ENCODE measurements at regions not wholly inside any gene's neighbourhood (a gene's known extent, or its start where the extent isn't known, plus 50 kb on each side); places are given as distances from the start of the nearest gene placed in this dataset.

DNA sequence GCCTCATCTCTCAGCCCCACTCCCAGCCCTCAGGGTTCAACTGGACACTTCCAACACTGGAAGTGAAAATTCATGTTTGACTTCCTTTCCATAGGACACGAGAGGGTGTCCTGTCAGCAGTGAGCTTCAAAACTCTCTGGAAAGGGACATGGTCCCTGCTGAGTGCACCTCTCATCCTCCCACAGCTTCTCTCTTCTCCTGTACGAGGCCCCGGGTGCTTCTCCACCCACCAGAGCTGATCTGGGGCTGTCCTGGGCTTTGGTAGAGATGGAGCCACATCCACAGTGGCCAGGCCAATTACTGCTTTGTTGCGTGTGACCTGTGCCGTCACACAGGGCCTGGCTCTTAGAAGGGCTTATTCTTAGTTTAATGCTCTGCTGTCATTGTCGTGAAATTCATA is 182.3 kb downstream of the RRAGC start:
- H3K4me3 ChIP-seq (ENCODE audit: low read depth, low read length), result no peak overlapping the region
- no peak for TF ChIP-seq CTCF (IDR thresholded peaks at IDR 0.05; ENCODE audit: insufficient read depth, low read length, missing control alignments)
- DNase-seq (ENCODE audit: low read depth, low spot score), result no peak
- ChIA-PET CTCF (no interaction called here), POLR2A (no interaction called here)

GRCh38 chr1:38672692-38673091 is 186.9 kb downstream of the RRAGC start:
- DNase-seq (ENCODE audit: low read depth, low spot score), result no peak
- no peak overlapping the region for H3K4me3 ChIP-seq (ENCODE audit: low read depth, low read length)
- CTCF ChIA-PET, result no interaction called here
- POLR2A ChIA-PET, result no interaction called here
- TF ChIP-seq CTCF (IDR thresholded peaks at IDR 0.05; ENCODE audit: insufficient read depth, low read length, missing control alignments), result no peak

DNA sequence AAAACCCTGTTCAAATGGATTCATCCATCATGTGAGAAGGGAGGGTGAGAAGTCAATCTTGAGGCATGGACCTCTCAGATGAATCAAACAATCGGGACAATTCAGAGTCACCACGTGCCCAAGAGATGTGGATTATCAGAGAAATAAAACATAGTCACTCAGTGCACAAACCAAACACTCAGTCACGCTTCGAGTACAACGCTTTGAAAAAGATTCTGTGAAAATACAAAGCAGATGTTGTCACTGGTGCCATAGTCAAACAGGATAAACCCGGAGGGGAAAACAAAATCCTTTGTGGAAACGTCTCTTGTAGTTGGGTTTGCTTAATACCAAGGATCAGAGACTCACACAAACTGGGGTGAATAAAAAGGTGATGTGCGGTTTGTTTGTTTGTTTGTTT is 188.4 kb downstream of the RRAGC start:
- no peak overlapping the region for H3K4me3 ChIP-seq (ENCODE audit: low read depth, low read length)
- no peak for DNase-seq (ENCODE audit: low read depth, low spot score)
- TF ChIP-seq CTCF (IDR thresholded peaks at IDR 0.05; ENCODE audit: insufficient read depth, low read length, missing control alignments), result no peak
- CTCF ChIA-PET, result no interaction called here
- POLR2A ChIA-PET, result no interaction called here

GRCh38 chr1:38670544-38671122 is 188.9 kb downstream of the RRAGC start:
- DNase-seq (ENCODE audit: low read depth, low spot score), result no peak

DNA sequence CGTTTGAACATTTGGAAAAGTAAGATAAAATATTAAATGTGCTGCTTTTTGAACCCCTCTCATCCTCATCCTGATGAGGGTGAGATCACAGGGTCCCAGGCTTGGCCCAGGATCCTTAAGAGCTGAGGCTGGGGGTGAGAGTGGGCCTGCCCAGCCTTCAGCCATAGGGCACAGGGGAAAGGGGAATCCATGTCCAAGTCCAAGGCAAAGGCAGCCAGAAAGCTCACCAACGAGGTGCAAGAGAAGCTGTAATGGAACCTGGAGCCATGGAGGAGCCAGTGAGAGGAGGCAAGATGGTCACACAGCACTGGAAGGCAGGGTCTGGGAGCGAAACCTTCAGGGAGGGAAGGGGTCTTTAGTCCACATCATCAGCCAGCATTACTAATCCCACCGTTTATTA is 191.9 kb downstream of the RRAGC start:
- no peak overlapping the region for H3K4me3 ChIP-seq (ENCODE audit: low read depth, low read length)
- ChIA-PET POLR2A (no interaction called here), CTCF (no interaction called here)
- no peak for TF ChIP-seq CTCF (IDR thresholded peaks at IDR 0.05; ENCODE audit: insufficient read depth, low read length, missing control alignments)
- no peak for DNase-seq (ENCODE audit: low read depth, low spot score)

More at GRCh38 chr1:38670544-38671122, 188.9 kb downstream of the RRAGC start:
- ChIA-PET POLR2A (no interaction called here), CTCF (no interaction called here)
- no peak for TF ChIP-seq CTCF (IDR thresholded peaks at IDR 0.05; ENCODE audit: insufficient read depth, low read length, missing control alignments)
- no peak overlapping the region for H3K4me3 ChIP-seq (ENCODE audit: low read depth, low read length)

DNA sequence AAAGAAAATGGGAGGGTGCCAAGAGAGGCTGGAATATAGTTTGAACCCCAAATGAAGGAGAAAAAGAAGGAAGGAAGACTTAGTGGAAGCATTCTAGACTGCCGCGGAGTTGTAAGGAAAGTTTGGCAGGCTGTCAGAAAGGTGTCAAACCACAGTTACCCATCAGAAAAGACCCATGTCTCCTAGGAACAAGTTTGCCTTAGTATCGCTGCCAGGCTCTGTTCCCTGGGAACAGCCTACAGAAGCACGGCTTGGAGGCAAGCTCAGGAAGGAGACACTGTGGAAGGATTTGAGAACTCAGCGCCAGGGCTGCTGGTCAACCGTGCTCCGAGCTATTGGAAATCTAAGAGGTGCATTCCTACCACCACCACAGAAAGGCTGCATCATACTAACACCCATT is 197.4 kb downstream of the RRAGC start:
- no peak for TF ChIP-seq CTCF (IDR thresholded peaks at IDR 0.05; ENCODE audit: insufficient read depth, low read length, missing control alignments)
- H3K4me3 ChIP-seq (ENCODE audit: low read depth, low read length), result no peak overlapping the region
- no peak for DNase-seq (ENCODE audit: low read depth, low spot score)
- CTCF ChIA-PET, result no interaction called here
- POLR2A ChIA-PET, result no interaction called here
